ENCODE measurements at regions not wholly inside any gene's neighbourhood (a gene's known extent, or its start where the extent isn't known, plus 50 kb on each side); places are given as distances from the start of the nearest gene placed in this dataset.

DNA sequence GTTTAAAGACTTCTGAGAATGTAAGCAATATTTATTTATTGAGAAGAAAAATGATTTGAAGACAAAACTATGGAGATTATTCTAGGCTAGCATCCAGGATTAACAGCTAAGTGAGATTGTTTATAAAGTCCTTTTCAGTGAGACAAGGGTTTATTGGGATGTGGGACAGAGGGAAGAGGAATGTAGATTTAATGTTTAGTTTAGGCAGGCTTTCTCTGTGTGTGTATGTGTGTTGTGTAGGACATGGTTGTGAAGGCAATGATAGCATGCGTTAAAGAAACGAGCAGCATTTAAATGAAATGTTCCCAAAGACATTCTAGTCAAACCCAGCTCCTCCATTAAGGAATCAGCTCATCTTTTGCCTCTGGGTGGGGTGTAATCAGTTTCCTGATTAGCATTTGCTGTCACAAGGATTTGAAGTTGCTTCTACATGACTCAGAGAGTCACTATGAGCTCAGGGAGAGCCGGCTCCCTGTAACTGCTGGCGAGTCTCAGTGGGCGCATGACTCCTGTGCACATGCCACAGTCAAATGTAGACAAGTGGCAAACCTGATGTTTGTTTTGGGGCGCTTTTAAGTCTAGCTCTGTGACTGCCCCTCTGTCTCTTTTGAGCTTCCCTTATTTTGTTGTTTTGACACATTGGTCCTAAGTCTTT, 442.2 kb upstream of the CELF4 start:
- H3K27me3 ChIP-seq, result no peaks in the 10 kb centered on the region
- no peak for DNase-seq
- H3K9me3 ChIP-seq, result no peaks in the 10 kb centered on the region
- H3K4me3 ChIP-seq, result no peak overlapping the region
- no peaks in the 10 kb centered on the region for H3K36me3 ChIP-seq

DNA sequence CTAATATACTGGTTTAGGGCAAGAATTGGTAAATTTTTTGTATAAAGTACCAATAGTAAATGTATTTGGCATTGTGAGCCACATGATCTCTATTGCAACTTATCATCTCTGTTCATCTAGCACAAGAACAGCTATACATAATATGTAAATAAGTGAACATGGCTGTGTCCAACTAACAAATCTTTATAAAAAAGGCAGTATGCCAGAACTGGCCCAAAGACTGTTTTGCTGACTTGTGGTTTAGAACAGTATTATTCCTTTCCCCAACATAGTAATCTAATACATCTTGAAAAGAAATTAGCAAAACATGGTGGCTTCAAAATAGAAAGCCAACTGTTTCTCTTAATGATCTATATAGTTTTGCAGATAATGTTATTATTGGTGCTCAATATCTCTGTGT, 441.4 kb upstream of the CELF4 start:
- Histone ChIP-seq H3K36me3 (no peaks in the 10 kb centered on the region), H3K9me3 (no peaks in the 10 kb centered on the region), H3K4me3 (no peak overlapping the region), H3K27me3 (no peaks in the 10 kb centered on the region)
- no peak for DNase-seq

DNA sequence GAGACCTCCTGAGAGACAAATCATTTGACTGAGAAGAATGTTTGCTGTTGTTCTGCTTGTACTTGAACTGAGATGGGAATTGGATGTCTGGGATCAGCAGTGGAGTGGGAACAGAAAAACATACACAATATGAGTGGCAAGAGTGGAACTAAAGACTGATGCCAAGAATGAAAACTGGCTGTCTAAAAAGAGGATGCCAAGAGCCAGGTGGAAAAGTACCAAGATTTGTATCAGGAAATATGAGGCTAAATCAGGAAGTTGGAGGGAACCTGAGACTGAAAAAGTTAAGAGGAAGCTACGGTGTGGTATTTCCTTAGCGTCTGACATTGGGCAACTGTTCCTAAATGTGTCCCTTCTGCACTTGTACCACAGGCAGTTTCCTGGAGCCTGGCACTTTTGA, 440.9 kb upstream of the CELF4 start:
- H3K27me3 ChIP-seq, result no peaks in the 10 kb centered on the region
- H3K36me3 ChIP-seq, result no peaks in the 10 kb centered on the region
- DNase-seq, result no peak
- no peak overlapping the region for H3K4me3 ChIP-seq
- no peaks in the 10 kb centered on the region for H3K9me3 ChIP-seq

DNA sequence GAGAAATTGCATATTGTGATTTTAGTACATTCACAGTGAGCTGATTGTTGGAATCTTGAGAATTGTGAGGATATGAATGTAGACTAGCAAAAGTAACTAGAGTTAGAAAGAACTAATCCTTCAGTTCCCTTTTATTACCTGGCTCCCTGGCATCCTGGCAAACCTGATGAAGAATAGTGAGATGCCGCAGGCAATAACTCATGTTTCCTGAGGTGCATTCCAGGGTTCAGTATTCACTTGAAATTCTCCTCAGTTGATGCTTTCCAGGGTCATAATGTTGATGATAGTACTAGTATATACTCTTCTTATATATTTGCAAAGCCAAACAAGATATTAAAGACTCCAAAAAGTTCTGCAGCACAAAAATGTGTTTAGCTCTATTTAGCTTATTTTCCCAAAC, 432.1 kb upstream of the CELF4 start:
- Histone ChIP-seq H3K27me3 (no peaks in the 10 kb centered on the region), H3K9me3 (no peaks in the 10 kb centered on the region), H3K36me3 (no peaks in the 10 kb centered on the region), H3K4me3 (no peak overlapping the region)
- no peak for DNase-seq

DNA sequence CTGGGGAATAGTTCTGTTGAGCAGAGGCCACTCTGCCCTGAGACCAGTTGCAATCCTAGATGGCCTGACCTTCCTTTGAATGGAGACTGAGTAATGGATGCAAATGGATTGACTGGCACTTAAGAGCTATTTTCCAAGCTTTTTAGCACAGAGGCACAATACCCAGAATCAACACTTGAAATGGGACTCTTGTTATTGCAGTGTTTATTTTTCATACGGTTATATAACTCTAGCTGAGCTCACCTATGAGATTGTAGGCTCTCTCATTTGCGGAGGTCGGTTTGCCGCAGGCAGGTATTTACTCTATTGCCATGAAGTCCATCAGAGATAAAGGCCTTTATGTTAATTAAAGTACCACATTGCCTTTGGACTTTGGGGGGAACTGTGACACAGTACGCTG, 422.3 kb upstream of the CELF4 start:
- no peak for DNase-seq
- H3K4me3 ChIP-seq, result no peak overlapping the region
- H3K27me3 ChIP-seq, result no peaks in the 10 kb centered on the region
- no peaks in the 10 kb centered on the region for H3K36me3 ChIP-seq
- H3K9me3 ChIP-seq, result no peaks in the 10 kb centered on the region

DNA sequence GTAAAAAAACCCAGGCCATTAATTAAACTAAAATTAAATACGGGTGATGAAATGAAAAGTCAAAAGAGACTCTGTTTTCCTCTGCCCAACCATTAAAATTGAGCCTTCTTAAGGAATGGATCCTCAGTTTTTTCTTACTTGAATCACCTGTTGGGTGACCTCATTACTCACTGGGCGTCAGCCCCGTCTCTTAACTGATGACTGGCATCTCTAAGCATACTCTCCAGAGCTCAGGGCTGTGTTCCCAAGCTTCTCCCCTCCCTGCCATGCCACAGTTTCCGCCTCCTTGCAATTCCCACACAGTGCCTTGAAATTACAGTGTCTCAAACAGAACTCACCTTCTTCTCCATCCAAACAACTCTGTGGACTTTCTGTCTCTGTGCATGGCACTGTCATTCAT, 421.1 kb upstream of the CELF4 start:
- no peaks in the 10 kb centered on the region for H3K36me3 ChIP-seq
- H3K9me3 ChIP-seq, result no peaks in the 10 kb centered on the region
- no peaks in the 10 kb centered on the region for H3K27me3 ChIP-seq
- DNase-seq, result no peak
- no peak overlapping the region for H3K4me3 ChIP-seq

DNA sequence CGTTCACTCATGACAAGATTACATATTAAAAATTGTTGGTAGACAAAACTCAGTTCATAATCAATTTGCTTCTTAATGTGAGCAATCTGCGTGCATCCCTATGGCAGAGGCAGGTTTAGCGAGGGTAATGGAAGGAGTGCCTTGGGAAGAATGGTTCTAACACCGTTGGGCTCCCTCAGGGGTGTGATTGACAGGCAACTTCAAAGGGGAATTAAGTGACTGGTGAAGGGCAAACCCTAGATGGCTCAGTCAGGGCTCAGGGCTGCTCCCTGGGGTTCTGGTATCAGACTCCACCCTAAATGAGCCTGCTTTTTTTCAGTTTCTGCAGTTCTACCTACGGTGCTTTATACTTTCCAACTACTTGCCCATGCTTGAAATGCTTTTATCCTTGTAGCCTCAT, 419.5 kb upstream of the CELF4 start:
- no peaks in the 10 kb centered on the region for H3K36me3 ChIP-seq
- DNase-seq, result no peak
- no peak overlapping the region for H3K4me3 ChIP-seq
- H3K27me3 ChIP-seq, result no peaks in the 10 kb centered on the region
- H3K9me3 ChIP-seq, result no peaks in the 10 kb centered on the region

DNA sequence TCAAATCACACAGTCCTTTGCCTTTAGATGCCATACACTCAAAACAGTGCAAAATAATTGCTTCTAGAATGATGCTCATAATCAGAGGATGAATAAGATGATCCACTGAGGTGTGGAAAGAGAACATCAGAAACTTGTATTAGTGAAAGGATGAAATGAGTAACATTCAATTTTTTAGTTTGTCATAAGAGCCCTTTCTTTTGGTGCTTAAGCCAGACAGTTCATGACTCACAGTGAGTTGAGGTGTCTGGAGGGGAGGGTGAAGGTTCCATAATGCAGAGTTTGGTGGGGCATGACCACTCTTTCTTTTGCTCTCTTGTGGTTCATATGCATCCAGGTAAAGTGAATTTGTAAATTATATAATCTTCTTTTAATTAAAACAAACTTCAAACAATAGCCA, 415.0 kb upstream of the CELF4 start:
- H3K27me3 ChIP-seq, result no peaks in the 10 kb centered on the region
- no peak for DNase-seq
- H3K36me3 ChIP-seq, result no peaks in the 10 kb centered on the region
- H3K9me3 ChIP-seq, result no peaks in the 10 kb centered on the region
- H3K4me3 ChIP-seq, result no peak overlapping the region

DNA sequence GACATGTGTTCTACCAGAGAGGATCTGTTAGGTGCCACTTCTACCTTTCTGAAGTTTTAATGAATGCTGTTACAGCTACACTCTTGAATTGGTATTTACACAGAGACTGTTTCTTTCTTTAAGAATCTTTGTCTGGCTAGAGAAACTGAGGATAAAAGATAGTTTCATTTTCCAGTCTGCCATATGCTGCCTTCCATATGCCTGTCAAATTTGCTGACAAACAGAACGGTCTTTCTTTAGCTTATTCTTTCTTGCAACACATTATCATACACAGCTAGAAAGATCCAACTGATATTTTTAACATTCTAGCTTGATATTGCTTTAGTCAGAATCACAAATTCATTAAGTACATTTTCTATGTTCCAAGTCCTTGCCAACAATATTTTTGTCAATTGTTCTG, 409.8 kb upstream of the CELF4 start:
- no peak for DNase-seq
- no peaks in the 10 kb centered on the region for H3K36me3 ChIP-seq
- H3K27me3 ChIP-seq, result no peaks in the 10 kb centered on the region
- H3K9me3 ChIP-seq, result no peaks in the 10 kb centered on the region
- H3K4me3 ChIP-seq, result no peak overlapping the region

DNA sequence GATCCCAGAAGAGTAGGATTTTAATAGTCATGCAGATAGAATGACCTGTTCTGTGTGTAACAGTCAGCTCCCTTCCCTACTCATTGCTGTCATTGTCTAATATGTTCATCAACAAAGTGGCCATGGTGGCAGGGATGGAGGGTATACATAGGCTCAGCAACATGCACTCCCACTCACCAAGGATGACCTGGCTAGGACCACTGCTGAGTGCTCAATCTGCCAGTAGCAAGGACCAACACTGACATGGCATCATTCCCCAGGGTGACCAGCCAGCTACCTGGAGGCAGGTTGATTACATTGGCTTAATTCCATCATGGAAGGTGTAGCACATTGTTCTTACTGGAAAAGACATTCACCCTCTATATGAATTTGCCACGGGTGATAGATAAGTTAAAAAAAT, 401.7 kb upstream of the CELF4 start:
- no peaks in the 10 kb centered on the region for H3K36me3 ChIP-seq
- H3K27me3 ChIP-seq, result no peaks in the 10 kb centered on the region
- no peak overlapping the region for H3K4me3 ChIP-seq
- DNase-seq, result no peak
- no peaks in the 10 kb centered on the region for H3K9me3 ChIP-seq

DNA sequence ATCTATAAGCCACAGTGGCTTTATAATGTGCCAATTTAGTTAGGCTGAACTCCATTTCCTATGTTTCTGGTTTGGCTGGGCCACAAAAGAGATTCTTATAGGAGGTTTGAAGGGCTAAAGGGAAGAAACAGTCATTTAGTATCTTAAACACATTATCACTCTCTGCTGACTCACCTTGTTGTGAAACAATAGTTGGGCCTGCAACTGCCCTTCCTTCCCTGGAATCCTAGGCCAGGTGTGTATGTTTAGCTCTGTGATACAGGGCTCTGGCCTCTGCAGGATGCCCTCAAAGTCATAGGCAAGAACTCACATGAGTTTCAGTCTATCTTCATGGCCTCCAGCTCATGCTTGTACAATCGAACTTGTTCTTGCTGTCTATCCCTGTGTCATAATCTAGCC, 400.0 kb upstream of the CELF4 start:
- Histone ChIP-seq H3K9me3 (no peaks in the 10 kb centered on the region), H3K4me3 (no peak overlapping the region), H3K36me3 (no peaks in the 10 kb centered on the region), H3K27me3 (no peaks in the 10 kb centered on the region)
- no peak for DNase-seq

DNA sequence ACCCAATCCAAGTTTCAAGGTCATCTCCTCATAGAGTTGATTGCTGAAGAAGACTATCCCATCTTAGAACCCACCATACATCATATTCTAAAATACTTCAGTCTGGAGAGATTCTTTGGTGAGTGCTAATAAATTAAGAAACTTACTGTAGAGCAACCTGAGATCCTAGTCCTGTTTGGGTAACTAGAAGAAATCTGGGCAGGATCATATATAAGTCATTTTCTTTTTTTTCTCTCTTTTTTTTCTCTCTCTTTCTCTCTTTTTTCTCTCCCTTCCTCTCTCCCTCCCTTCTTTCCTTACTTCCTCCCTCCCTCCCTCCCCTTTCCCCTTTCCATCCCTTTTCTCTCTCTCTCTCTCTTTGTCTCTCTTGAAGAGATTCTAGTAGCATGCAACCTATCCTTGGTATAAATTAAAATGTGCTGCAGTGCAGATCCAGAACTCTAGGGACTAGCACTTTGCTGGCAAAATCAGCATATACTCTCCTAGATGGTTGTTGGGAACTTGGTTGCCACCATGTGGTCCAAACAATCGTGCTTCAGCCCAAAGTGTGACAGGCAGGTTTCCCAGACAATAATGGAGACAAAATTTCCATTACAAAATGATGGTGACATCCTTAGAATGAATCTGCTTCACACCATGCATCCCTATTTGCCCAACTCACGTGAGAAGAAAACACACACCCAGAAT, 399.4 kb upstream of the CELF4 start:
- H3K36me3 ChIP-seq, result no peaks in the 10 kb centered on the region
- no peak for DNase-seq
- no peak overlapping the region for H3K4me3 ChIP-seq
- H3K27me3 ChIP-seq, result no peaks in the 10 kb centered on the region
- no peaks in the 10 kb centered on the region for H3K9me3 ChIP-seq

DNA sequence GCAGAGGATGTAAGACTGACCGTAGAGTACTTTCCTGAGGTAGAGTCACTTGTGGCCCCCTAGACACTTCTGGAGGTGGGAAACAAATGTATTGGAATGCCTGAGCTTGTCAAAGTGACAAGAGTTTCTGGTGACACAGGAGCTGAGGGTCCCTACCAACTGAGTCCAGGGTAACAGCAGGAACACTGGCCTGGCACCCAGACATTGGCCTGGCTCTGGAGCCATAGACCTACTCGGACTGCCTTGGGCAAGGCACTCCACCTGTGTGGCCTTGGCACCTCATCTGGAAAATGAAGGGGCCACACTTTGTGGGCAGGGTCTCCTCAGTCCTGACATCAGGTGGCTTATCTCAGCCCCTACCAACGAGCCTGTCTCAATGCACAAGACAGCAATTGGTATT, 398.2 kb upstream of the CELF4 start:
- no peaks in the 10 kb centered on the region for H3K27me3 ChIP-seq
- H3K9me3 ChIP-seq, result no peaks in the 10 kb centered on the region
- no peak for DNase-seq
- no peaks in the 10 kb centered on the region for H3K36me3 ChIP-seq
- no peak overlapping the region for H3K4me3 ChIP-seq

DNA sequence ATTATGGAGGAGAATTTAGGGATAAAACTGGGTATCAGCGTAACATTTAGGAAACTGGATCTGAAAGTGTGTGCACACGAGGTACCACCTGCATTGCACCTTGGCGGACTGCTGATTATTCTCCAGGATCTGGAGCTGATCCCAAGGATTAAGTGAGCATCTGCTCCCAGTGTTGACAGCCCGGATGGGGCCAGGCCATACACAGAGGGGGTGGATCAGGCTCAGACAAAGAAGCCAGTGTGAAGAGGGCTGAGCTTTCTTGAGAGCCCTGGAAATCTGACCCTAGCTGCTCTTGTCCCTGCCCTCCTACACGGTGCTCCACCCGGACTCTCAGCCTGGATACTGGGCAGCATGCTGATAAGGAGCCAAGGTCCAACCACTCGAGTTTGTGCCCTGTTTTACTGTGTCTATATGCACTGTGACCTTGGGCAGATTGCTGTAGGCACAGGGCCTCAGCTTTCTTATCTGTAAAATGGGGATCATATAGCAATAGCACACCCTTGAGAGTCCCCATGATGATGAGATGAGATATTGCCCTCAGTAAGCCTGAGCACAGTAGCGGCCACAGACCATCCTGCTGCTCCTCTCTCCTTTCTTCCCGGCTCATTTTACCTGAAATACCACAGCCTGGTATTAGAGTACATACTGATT, 396.8 kb upstream of the CELF4 start:
- Histone ChIP-seq H3K36me3 (no peaks in the 10 kb centered on the region), H3K9me3 (no peaks in the 10 kb centered on the region)
- DNase-seq, result no peak

DNA sequence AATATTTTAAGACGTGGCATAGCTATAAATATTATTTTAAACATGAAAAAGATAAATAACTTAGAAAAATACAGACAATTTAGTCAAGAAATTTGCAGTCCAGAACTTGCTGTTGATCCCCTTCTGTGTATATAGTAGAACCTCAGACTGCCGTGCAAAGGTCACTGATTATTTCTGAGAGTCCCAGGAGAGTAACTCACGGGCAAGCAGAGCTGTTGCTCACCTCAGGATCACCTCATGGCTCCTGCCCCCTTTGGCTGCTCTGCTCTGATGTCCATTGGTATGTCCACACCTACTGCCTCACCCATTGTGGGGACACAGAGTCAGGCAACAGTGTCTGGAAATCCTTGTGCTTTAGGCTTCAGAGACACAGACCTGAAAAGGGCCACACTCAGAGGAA, 392.9 kb upstream of the CELF4 start:
- no peaks in the 10 kb centered on the region for H3K9me3 ChIP-seq
- no peaks in the 10 kb centered on the region for H3K27me3 ChIP-seq
- no peak for DNase-seq
- no peaks in the 10 kb centered on the region for H3K36me3 ChIP-seq
- no peak overlapping the region for H3K4me3 ChIP-seq

More for the DNA sequence above, 396.8 kb upstream of the CELF4 start:
- H3K27me3 ChIP-seq, result no peaks in the 10 kb centered on the region
- no peak overlapping the region for H3K4me3 ChIP-seq

DNA sequence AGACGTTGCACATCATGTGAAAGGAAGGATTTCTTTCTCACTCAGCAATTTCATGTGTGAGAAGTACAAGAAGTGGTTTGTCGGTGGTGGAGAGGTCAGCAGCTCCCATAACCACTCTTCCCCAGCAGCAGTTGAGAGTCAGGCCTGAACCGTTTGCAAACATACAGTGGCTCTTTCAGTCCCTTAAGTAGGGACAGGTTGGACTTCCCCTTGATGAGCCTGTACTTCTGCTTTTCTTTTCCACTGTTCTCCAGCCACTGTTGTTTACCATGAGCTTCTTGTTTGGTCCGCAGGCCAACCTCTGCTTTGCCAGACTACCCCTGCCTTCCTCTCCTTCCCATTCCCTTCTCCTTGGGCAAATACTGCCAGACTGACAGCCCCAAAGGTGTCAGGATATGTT, 391.3 kb upstream of the CELF4 start:
- Histone ChIP-seq H3K27me3 (no peaks in the 10 kb centered on the region), H3K36me3 (no peaks in the 10 kb centered on the region), H3K4me3 (no peak overlapping the region), H3K9me3 (no peaks in the 10 kb centered on the region)
- DNase-seq, result no peak

DNA sequence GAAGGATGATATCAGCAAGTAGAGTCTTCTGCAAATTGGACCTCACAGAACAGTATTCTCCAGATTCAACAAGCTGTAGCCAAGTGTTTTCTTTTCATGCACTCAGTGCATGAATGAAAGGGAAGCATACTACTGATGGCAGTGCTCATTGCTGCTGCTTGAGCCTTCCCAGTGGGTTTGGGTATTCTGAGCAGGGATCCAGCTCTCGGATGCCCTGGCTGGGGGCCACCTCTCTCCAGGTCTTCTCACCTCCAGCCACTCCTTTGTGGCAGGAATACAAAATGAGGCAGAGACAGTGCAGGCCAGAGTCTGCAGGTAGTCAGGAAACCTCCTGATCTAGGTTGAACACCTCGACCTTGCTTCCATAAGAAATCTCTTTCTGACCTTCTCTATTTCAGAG, 390.4 kb upstream of the CELF4 start:
- H3K4me3 ChIP-seq, result no peak overlapping the region
- no peaks in the 10 kb centered on the region for H3K36me3 ChIP-seq
- H3K27me3 ChIP-seq, result no peaks in the 10 kb centered on the region
- no peak for DNase-seq
- no peaks in the 10 kb centered on the region for H3K9me3 ChIP-seq

DNA sequence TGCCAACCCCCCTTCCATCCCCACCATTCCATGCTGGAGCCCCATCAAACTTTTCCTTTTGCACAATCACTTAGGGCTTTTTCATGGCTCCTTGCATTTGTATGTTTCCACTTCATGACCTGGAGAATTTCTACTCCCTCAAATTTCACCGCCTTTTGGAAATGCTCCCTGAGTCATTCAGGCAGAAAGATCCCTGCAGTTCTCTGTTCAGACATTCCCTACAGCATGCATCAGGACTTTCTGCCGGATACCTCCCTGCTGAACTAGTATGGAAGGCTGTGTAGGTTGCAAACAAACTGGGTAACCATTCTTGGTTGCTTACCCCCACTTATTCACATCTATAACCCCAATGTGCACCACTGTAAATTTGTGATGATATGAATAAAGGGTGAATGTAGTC, 389.6 kb upstream of the CELF4 start:
- Histone ChIP-seq H3K36me3 (no peaks in the 10 kb centered on the region), H3K9me3 (no peaks in the 10 kb centered on the region), H3K27me3 (no peaks in the 10 kb centered on the region), H3K4me3 (no peak overlapping the region)
- no peak for DNase-seq

All from MG63 (cell line).